HepG2 (cell line): ENCODE measurements at regions not wholly inside any gene's neighbourhood (a gene's known extent, or its start where the extent isn't known, plus 50 kb on each side); places are given as distances from the start of the nearest gene placed in this dataset.

Experiments used
- SP1 ChIP-seq, 2 experiments: fragments of 450-650 bp in 1 of 2; sonication (generic) in 1 of 2; formaldehyde crosslinking in 1 of 2; IDR thresholded peaks; 2 replicates each; pipeline versions ENCODE4 v1.4.0 to v1.6.1; 2016 to 2020; ENCODE audit warnings: missing genetic modification reagents in 1 of 2
- SRF ChIP-seq: IDR thresholded peaks from 2 replicates; pipeline ENCODE4 v1.6.1; 2011; ENCODE audit warnings: mild to moderate bottlenecking, low read depth, low read length, moderate library complexity
- YY1 ChIP-seq: IDR thresholded peaks from 2 replicates; pipeline ENCODE4 v1.6.1; 2011; ENCODE audit warnings: low read length, low read depth, moderate library complexity, mild to moderate bottlenecking; ENCODE audit not compliant: insufficient read depth, insufficient replicate concordance
- TF ChIP-seq, protein P1 (sequence below): sonication (generic); formaldehyde crosslinking; IDR thresholded peaks from 2 replicates; pipeline ENCODE4 v1.5.0; 2020; ENCODE audit warnings: mild to moderate bottlenecking, missing genetic modification reagents, moderate library complexity
- TF ChIP-seq, protein P2 (sequence below): IDR thresholded peaks from 2 replicates; pipeline ENCODE4 v1.6.1; 2016; ENCODE audit warnings: low read depth, control low read depth
- TF ChIP-seq, protein P3 (sequence below): sonication (generic); formaldehyde crosslinking; IDR thresholded peaks from 2 replicates; pipeline ENCODE4 v1.4.0; 2020; ENCODE audit warnings: missing genetic modification reagents

DNA sequence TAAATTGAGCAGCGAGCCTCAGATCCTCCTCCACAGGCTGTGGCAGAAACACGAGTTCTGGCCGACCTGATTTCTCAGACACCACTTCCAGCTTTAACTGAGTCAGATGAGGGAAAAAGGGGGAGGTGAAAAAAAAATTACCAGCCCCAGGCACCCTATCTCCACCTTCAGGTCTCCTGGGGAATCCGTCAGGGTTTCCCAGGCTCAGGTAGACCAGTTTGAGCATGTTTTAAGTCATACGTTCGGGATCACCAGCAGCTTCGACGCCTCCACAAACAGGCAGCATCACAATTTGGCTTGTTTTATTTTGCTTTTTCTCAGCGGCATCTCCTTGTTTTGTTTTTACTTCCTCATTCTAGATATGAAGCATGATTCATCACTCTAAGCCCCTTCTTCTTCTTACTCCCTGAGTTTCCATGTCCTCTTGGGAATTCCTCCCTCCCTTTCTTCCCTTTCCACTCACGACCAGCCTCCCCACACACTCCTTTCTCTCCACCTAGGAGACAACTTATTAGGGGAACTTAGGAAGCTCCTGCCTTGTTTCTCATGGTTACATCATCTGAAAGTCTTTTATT, 190.1 kb downstream of the ZNF621 start:
- TF ChIP-seq, protein P1, sequence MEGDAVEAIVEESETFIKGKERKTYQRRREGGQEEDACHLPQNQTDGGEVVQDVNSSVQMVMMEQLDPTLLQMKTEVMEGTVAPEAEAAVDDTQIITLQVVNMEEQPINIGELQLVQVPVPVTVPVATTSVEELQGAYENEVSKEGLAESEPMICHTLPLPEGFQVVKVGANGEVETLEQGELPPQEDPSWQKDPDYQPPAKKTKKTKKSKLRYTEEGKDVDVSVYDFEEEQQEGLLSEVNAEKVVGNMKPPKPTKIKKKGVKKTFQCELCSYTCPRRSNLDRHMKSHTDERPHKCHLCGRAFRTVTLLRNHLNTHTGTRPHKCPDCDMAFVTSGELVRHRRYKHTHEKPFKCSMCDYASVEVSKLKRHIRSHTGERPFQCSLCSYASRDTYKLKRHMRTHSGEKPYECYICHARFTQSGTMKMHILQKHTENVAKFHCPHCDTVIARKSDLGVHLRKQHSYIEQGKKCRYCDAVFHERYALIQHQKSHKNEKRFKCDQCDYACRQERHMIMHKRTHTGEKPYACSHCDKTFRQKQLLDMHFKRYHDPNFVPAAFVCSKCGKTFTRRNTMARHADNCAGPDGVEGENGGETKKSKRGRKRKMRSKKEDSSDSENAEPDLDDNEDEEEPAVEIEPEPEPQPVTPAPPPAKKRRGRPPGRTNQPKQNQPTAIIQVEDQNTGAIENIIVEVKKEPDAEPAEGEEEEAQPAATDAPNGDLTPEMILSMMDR (CRISPR knock-in tag) = no peak
- TF ChIP-seq, protein P2, sequence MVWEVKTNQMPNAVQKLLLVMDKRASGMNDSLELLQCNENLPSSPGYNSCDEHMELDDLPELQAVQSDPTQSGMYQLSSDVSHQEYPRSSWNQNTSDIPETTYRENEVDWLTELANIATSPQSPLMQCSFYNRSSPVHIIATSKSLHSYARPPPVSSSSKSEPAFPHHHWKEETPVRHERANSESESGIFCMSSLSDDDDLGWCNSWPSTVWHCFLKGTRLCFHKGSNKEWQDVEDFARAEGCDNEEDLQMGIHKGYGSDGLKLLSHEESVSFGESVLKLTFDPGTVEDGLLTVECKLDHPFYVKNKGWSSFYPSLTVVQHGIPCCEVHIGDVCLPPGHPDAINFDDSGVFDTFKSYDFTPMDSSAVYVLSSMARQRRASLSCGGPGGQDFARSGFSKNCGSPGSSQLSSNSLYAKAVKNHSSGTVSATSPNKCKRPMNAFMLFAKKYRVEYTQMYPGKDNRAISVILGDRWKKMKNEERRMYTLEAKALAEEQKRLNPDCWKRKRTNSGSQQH (CRISPR knock-in tag) = no peak
- no peak for TF ChIP-seq SRF
- TF ChIP-seq SP1 (IDR thresholded peaks at IDR 0.05) = no peak
- no peak for TF ChIP-seq SP1 (CRISPR knock-in tag; IDR thresholded peaks at IDR 0.05)
- TF ChIP-seq YY1 = no peak
- TF ChIP-seq, protein P3, sequence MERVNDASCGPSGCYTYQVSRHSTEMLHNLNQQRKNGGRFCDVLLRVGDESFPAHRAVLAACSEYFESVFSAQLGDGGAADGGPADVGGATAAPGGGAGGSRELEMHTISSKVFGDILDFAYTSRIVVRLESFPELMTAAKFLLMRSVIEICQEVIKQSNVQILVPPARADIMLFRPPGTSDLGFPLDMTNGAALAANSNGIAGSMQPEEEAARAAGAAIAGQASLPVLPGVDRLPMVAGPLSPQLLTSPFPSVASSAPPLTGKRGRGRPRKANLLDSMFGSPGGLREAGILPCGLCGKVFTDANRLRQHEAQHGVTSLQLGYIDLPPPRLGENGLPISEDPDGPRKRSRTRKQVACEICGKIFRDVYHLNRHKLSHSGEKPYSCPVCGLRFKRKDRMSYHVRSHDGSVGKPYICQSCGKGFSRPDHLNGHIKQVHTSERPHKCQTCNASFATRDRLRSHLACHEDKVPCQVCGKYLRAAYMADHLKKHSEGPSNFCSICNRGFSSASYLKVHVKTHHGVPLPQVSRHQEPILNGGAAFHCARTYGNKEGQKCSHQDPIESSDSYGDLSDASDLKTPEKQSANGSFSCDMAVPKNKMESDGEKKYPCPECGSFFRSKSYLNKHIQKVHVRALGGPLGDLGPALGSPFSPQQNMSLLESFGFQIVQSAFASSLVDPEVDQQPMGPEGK (CRISPR knock-in tag) = no peak
